Keratinocyte (primary cell): ENCODE measurements at regions not wholly inside any gene's neighbourhood (a gene's known extent, or its start where the extent isn't known, plus 50 kb on each side); places are given as distances from the start of the nearest gene placed in this dataset.
A peak's percentile ranks its signal among the peaks of the same experiment; 100 is the strongest.

Experiments
- DNase-seq: peaks from one replicate; pipeline ENCODE4 v3.0.0-alpha.2; 2011; ENCODE audit warnings: low read depth, missing footprints, low spot score
- FAIRE-seq: peaks from 2 replicates; lab custom pipeline; 2011; peaks lifted over from hg19 to GRCh38; lab: Jason Lieb, UNC
- H2AFZ ChIP-seq: 2 replicates; pipeline ENCODE4 v1.6.0; 2012; ENCODE audit warnings: low read length, control low read depth, inconsistent platforms; ENCODE audit not compliant: control insufficient read depth
- H3K27ac ChIP-seq: 2 replicates; pipeline ENCODE4 v1.5.1; 2011; ENCODE audit warnings: low read length; ENCODE audit not compliant: control insufficient read depth, insufficient read depth
- H3K27me3 ChIP-seq: 3 replicates; pipeline ENCODE4 v1.6.0; 2011; ENCODE audit warnings: low read length; ENCODE audit not compliant: control insufficient read depth, insufficient read depth; ENCODE audit errors: extremely low read depth
- H3K36me3 ChIP-seq, 2 experiments: 2 replicates in 1 of 2; 3 replicates in 1 of 2; pipeline ENCODE4 v1.5.1; 2011; ENCODE audit warnings: low read length in 2 of 2, mild to moderate bottlenecking in 1 of 2; ENCODE audit not compliant: control insufficient read depth in 2 of 2, insufficient read depth in 2 of 2; ENCODE audit errors: extremely low read depth in 1 of 2
- H3K4me1 ChIP-seq: 3 replicates; pipeline ENCODE4 v1.5.1; 2011; ENCODE audit warnings: low read length; ENCODE audit not compliant: control insufficient read depth, insufficient read depth; ENCODE audit errors: extremely low read depth
- H3K4me2 ChIP-seq: 3 replicates; pipeline ENCODE4 v1.6.0; 2011; ENCODE audit warnings: low read depth, low read length; ENCODE audit not compliant: control insufficient read depth, insufficient read depth; ENCODE audit errors: extremely low read depth
- H3K4me3 ChIP-seq, 3 experiments: fragments of 200-600 bp in 1 of 3; sonication (generic) in 1 of 3; 2 replicates in 2 of 3; 3 replicates in 1 of 3; pipeline ENCODE4 v1.5.1; 2011 to 2016; ENCODE audit warnings: low read length in 3 of 3, mild to moderate bottlenecking in 3 of 3, control low read depth in 2 of 3, inconsistent platforms in 1 of 3, low read depth in 1 of 3, mixed read lengths in 1 of 3, mixed run types in 1 of 3, moderate library complexity in 1 of 3; ENCODE audit not compliant: control insufficient read depth in 2 of 3, insufficient read depth in 2 of 3; ENCODE audit errors: extremely low read depth in 1 of 3
- H3K79me2 ChIP-seq: 2 replicates; pipeline ENCODE4 v1.6.0; 2012; ENCODE audit warnings: low read length; ENCODE audit not compliant: control insufficient read depth, insufficient read depth
- H3K9ac ChIP-seq: 3 replicates; pipeline ENCODE4 v1.6.0; 2011; ENCODE audit warnings: low read length; ENCODE audit not compliant: control insufficient read depth, insufficient read depth; ENCODE audit errors: extremely low read depth
- H3K9me1 ChIP-seq: 3 replicates; pipeline ENCODE4 v1.6.0; 2011; ENCODE audit warnings: low read length; ENCODE audit not compliant: control insufficient read depth, insufficient read depth; ENCODE audit errors: extremely low read depth
- H3K9me3 ChIP-seq: 2 replicates; pipeline ENCODE4 v1.5.1; 2012; ENCODE audit warnings: low read depth, low read length; ENCODE audit not compliant: control insufficient read depth
- H4K20me1 ChIP-seq: 3 replicates; pipeline ENCODE4 v1.6.0; 2011; ENCODE audit warnings: low read length; ENCODE audit not compliant: control insufficient read depth, insufficient read depth; ENCODE audit errors: extremely low read depth
- CTCF ChIP-seq, 3 experiments: IDR thresholded peaks in 1 of 3; conservative IDR thresholded peaks in 1 of 3; optimal IDR thresholded peaks in 1 of 3; 2 replicates in 2 of 3; 3 replicates in 1 of 3; pipeline versions ENCODE3 to v1.5.1; 2011; ENCODE audit warnings: low read length in 3 of 3, mild to moderate bottlenecking in 3 of 3, moderate library complexity in 2 of 3, control low read depth in 1 of 3, inconsistent platforms in 1 of 3; ENCODE audit not compliant: insufficient read depth in 2 of 3; ENCODE audit errors: extremely low read depth in 1 of 3
- EZH2 ChIP-seq: IDR thresholded peaks from one replicate; pipeline ENCODE4 v1.6.1; 2012; ENCODE audit warnings: inconsistent platforms, mild to moderate bottlenecking, low read length, moderate library complexity
- dilution Hi-C: fragments of 300-500 bp; cut with MboI; formaldehyde crosslinking; loops from one replicate; pipeline ENCODE4 v1.7.0; 2020; ENCODE audit warnings: low sequenced_read_pairs; ENCODE audit not compliant: extremely low pct_ligation_motif_present

DNA sequence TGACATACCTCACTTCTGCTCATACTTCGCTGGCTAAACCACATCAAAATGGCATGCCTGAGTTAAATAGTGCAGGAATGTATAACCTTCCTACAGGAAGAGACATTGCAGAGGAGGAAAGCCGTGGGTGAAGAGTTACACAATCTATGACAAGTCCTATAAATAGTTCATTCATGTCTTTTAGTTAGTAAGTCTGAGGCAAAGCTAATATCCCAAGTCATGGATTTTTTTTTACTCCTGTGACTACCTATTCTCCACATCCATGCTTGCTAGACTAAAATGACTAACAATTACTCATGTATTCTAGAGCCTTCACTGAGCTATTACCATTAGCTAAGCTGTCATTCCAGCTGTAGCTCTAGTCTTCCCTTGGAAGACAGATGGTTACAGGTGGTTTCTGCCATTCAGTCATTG, 391.3 kb downstream of the NR2F1-AS1 start:
- Histone ChIP-seq H3K9ac (no peak overlapping the region), H3K9me1 (no peaks in the 10 kb centered on the region), H3K36me3 (no peaks in the 10 kb centered on the region), H4K20me1 (no peaks in the 10 kb centered on the region), H3K4me3 (no peak overlapping the region), H3K27me3 (no peaks in the 10 kb centered on the region), H3K4me2 (peak overlapping the region; percentile 52), H2AFZ (no peak overlapping the region), H3K27ac (no peak overlapping the region), H3K9me3 (no peaks in the 10 kb centered on the region), H3K4me1 (peaks cover 49% of the 10 kb centered on the region), H3K79me2 (no peaks in the 10 kb centered on the region)
- FAIRE-seq (peak; percentile 93), DNase-seq (peak; percentile 92)
- dilution Hi-C loops: no loop called here
- TF ChIP-seq EZH2: no peak
- TF ChIP-seq CTCF (optimal IDR thresholded peaks at IDR 0.05 in 1 of 3, IDR thresholded peaks at IDR 0.05 in 1 of 3, conservative IDR thresholded peaks at IDR 0.05 in 1 of 3; ENCODE audit: extremely low read depth in 1 of 3, insufficient read depth in 2 of 3, low read length in 3 of 3): no peak

GRCh38 chr5:93188876-93189485, 392.0 kb downstream of the NR2F1-AS1 start:
- Histone ChIP-seq H3K36me3 (no peaks in the 10 kb centered on the region), H3K27me3 (no peaks in the 10 kb centered on the region), H3K9ac (no peak overlapping the region), H2AFZ (no peak overlapping the region), H3K27ac (no peak overlapping the region), H3K9me1 (no peaks in the 10 kb centered on the region), H3K4me3 (no peak overlapping the region), H4K20me1 (no peaks in the 10 kb centered on the region), H3K79me2 (no peaks in the 10 kb centered on the region), H3K4me1 (peaks cover 46% of the 10 kb centered on the region), H3K9me3 (no peaks in the 10 kb centered on the region), H3K4me2 (peak overlapping the region; percentile 52)
- FAIRE-seq (peak; percentile 17), DNase-seq (no peak)
- no peak for TF ChIP-seq EZH2
- TF ChIP-seq CTCF (optimal IDR thresholded peaks at IDR 0.05 in 1 of 3, IDR thresholded peaks at IDR 0.05 in 1 of 3, conservative IDR thresholded peaks at IDR 0.05 in 1 of 3; ENCODE audit: extremely low read depth in 1 of 3, insufficient read depth in 2 of 3, low read length in 3 of 3): no peak
- dilution Hi-C loops: no loop called here
